Neural cell (in vitro differentiated cells): ENCODE measurements at regions not wholly inside any gene's neighbourhood (a gene's known extent, or its start where the extent isn't known, plus 50 kb on each side); places are given as distances from the start of the nearest gene placed in this dataset.
"Not testable (repeated sequence)": the region's sequence is repeated elsewhere in the genome, so short reads cannot be mapped to it uniquely, and the experiment has no call there.

Experiments used
- H2AFZ ChIP-seq: fragments of 200-600, 300-800 bp; sonication (generic), shearing (Covaris generic); 2 replicates; pipeline ENCODE4 v1.6.0; 2014; ENCODE audit warnings: low read depth, mild to moderate bottlenecking, antibody characterized with exemption, low read length, moderate library complexity
- H3F3A ChIP-seq: fragments of 200-600 bp; shearing (Covaris generic); 2 replicates; pipeline ENCODE4 v1.6.1; 2016; ENCODE audit warnings: mild to moderate bottlenecking, moderate library complexity, mixed read lengths, antibody characterized with exemption, low read length; ENCODE audit not compliant: insufficient read depth, poor library complexity, severe bottlenecking
- H3K27ac ChIP-seq: fragments of 200-600, 300-800 bp; sonication (generic), shearing (Covaris generic); 2 replicates; pipeline ENCODE4 v1.5.1; 2014; ENCODE audit warnings: mild to moderate bottlenecking, low read length, moderate library complexity
- H3K27me3 ChIP-seq: fragments of 300-800, 200-600 bp; sonication (generic), shearing (Covaris generic); 2 replicates; pipeline ENCODE4 v1.6.0; 2014; ENCODE audit warnings: mild to moderate bottlenecking, low read depth, low read length, moderate library complexity; ENCODE audit not compliant: insufficient read depth
- H3K36me3 ChIP-seq: fragments of 300-800, 200-600 bp; sonication (generic), shearing (Covaris generic); 2 replicates; pipeline ENCODE4 v1.5.1; 2014; ENCODE audit warnings: mild to moderate bottlenecking, antibody characterized with exemption, low read length, moderate library complexity; ENCODE audit not compliant: insufficient read depth
- H3K4me2 ChIP-seq: fragments of 300-800, 200-600 bp; sonication (generic), shearing (Covaris generic); 2 replicates; pipeline ENCODE4 v1.6.0; 2014; ENCODE audit warnings: mild to moderate bottlenecking, low read length
- H3K4me3 ChIP-seq: fragments of 300-800, 200-600 bp; sonication (generic), shearing (Covaris generic); 2 replicates; pipeline ENCODE4 v1.5.1; 2014; ENCODE audit warnings: mild to moderate bottlenecking, low read length, moderate library complexity
- H3K79me2 ChIP-seq: fragments of 200-600 bp; shearing (Covaris generic); replicated peaks from 2 replicates; pipeline ENCODE4 v1.6.0; 2014; ENCODE audit warnings: mild to moderate bottlenecking, low read length, moderate library complexity; ENCODE audit not compliant: insufficient read depth
- H3K9ac ChIP-seq: fragments of 300-800, 200-600 bp; sonication (generic), shearing (Covaris generic); 2 replicates; pipeline ENCODE4 v1.6.1; 2016; ENCODE audit warnings: mild to moderate bottlenecking, low read length, mixed read lengths
- H3K9me2 ChIP-seq: fragments of 200-600 bp; shearing (Covaris generic); 2 replicates; pipeline ENCODE4 v1.6.1; 2016; ENCODE audit warnings: mild to moderate bottlenecking, low read length, mixed read lengths; ENCODE audit not compliant: insufficient read depth
- H3K9me3 ChIP-seq: fragments of 200-600, 300-800 bp; sonication (generic), shearing (Covaris generic); 2 replicates; pipeline ENCODE4 v1.6.1; 2016; ENCODE audit warnings: mild to moderate bottlenecking, mixed run types, low read length, moderate library complexity, mixed read lengths
- H4K20me1 ChIP-seq: fragments of 200-600 bp; shearing (Covaris generic); 2 replicates; pipeline ENCODE4 v1.6.1; 2016; ENCODE audit warnings: mild to moderate bottlenecking, mixed run types; ENCODE audit not compliant: insufficient read depth
- CTCF ChIP-seq: fragments of 450-650 bp; IDR thresholded peaks from 2 replicates; pipeline ENCODE4 v1.5.1; 2014; ENCODE audit warnings: antibody characterized with exemption, mild to moderate bottlenecking, moderate library complexity; ENCODE audit not compliant: poor library complexity, severe bottlenecking
- EP300 ChIP-seq: fragments of 450-650 bp; conservative IDR thresholded peaks from 2 replicates; pipeline ENCODE4 v1.6.1; 2014; ENCODE audit warnings: antibody characterized with exemption, mild to moderate bottlenecking, moderate library complexity; ENCODE audit not compliant: poor library complexity, severe bottlenecking
- EZH2 ChIP-seq: fragments of 200-600, 300-800 bp; shearing (Covaris generic), sonication (generic); IDR thresholded peaks from 2 replicates; pipeline ENCODE4 v1.6.1; 2014; ENCODE audit warnings: antibody characterized with exemption, low read length, borderline replicate concordance, mild to moderate bottlenecking; ENCODE audit not compliant: insufficient read depth, poor library complexity, severe bottlenecking
- MXI1 ChIP-seq: fragments of 450-650 bp; conservative IDR thresholded peaks from 2 replicates; pipeline ENCODE4 v1.6.1; 2014; ENCODE audit warnings: antibody characterized with exemption, mild to moderate bottlenecking; ENCODE audit not compliant: poor library complexity, severe bottlenecking
- POLR2AphosphoS5 ChIP-seq: IDR thresholded peaks from 2 replicates; pipeline ENCODE4 v1.6.1; 2012
- RAD21 ChIP-seq: fragments of 450-650 bp; conservative IDR thresholded peaks from 2 replicates; pipeline ENCODE4 v1.6.1; 2014; ENCODE audit warnings: antibody characterized with exemption, mild to moderate bottlenecking, moderate library complexity
- REST ChIP-seq: IDR thresholded peaks from 2 replicates; pipeline ENCODE4 v1.6.1; 2012; ENCODE audit warnings: borderline replicate concordance
- SMC3 ChIP-seq: fragments of 450-650 bp; conservative IDR thresholded peaks from 2 replicates; pipeline ENCODE4 v1.6.1; 2014; ENCODE audit warnings: antibody characterized with exemption, mild to moderate bottlenecking, moderate library complexity; ENCODE audit not compliant: poor library complexity
- TAF1 ChIP-seq: IDR thresholded peaks from 2 replicates; pipeline ENCODE4 v1.6.1; 2012; ENCODE audit warnings: low read depth

- no peak overlapping the region for H3K4me2 ChIP-seq
- no peaks in the 10 kb centered on the region for H3F3A ChIP-seq
- H3K4me3 ChIP-seq, result no peak overlapping the region
- H3K27ac ChIP-seq, result no peak overlapping the region
- no peaks in the 10 kb centered on the region for H3K9me2 ChIP-seq
- H2AFZ ChIP-seq, result no peak overlapping the region
- no peaks in the 10 kb centered on the region for H4K20me1 ChIP-seq
- no peak overlapping the region for H3K9ac ChIP-seq
- H3K27me3 ChIP-seq, result no peaks in the 10 kb centered on the region
- H3K9me3 ChIP-seq, result no peaks in the 10 kb centered on the region
- TF ChIP-seq SMC3 (peak; percentile 86), TAF1 (no peak), REST (no peak), POLR2AphosphoS5 (no peak), RAD21 (peak; percentile 78), EP300 (no peak), EZH2 (no peak), CTCF (peak; percentile 77), MXI1 (no peak)
- no peaks in the 10 kb centered on the region for H3K36me3 ChIP-seq
- no peaks in the 10 kb centered on the region for H3K79me2 ChIP-seq
Measured at GRCh38 chr7:29748286-29749099, 57.8 kb upstream of the WIPF3 start.

- Histone ChIP-seq H3K4me2 (no peak overlapping the region), H3K27ac (no peak overlapping the region), H3F3A (no peaks in the 10 kb centered on the region), H3K36me3 (no peaks in the 10 kb centered on the region), H4K20me1 (no peaks in the 10 kb centered on the region), H3K9me2 (no peaks in the 10 kb centered on the region), H2AFZ (no peak overlapping the region), H3K9me3 (no peaks in the 10 kb centered on the region), H3K27me3 (no peaks in the 10 kb centered on the region), H3K79me2 (no peaks in the 10 kb centered on the region), H3K4me3 (no peak overlapping the region), H3K9ac (no peak overlapping the region)
- TF ChIP-seq EZH2, result no peak
- TF ChIP-seq RAD21, result no peak
Measured at GRCh38 chr7:29749701-29750321, 56.5 kb upstream of the WIPF3 start.

- H3K4me2 ChIP-seq, H3K9me3 ChIP-seq, H3K27me3 ChIP-seq, H3K9ac ChIP-seq, H3K79me2 ChIP-seq, H3K9me2 ChIP-seq, H2AFZ ChIP-seq, H4K20me1 ChIP-seq, H3K36me3 ChIP-seq, H3F3A ChIP-seq, H3K4me3 ChIP-seq, H3K27ac ChIP-seq: not testable (repeated sequence)
Measured at GRCh38 chr7:29750373-29750940, 55.9 kb upstream of the WIPF3 start.

GRCh38 chr7:29751012-29751411 is 55.3 kb upstream of the WIPF3 start:
- not testable (repeated sequence) for H2AFZ ChIP-seq, H3K4me3 ChIP-seq, H3K4me2 ChIP-seq, H3K9ac ChIP-seq, H3K9me3 ChIP-seq, H3K27me3 ChIP-seq, H3F3A ChIP-seq, H4K20me1 ChIP-seq, H3K79me2 ChIP-seq, H3K36me3 ChIP-seq, H3K9me2 ChIP-seq, H3K27ac ChIP-seq
